ENCODE measurements at regions not wholly inside any gene's neighbourhood (a gene's known extent, or its start where the extent isn't known, plus 50 kb on each side); places are given as distances from the start of the nearest gene placed in this dataset.

DNA sequence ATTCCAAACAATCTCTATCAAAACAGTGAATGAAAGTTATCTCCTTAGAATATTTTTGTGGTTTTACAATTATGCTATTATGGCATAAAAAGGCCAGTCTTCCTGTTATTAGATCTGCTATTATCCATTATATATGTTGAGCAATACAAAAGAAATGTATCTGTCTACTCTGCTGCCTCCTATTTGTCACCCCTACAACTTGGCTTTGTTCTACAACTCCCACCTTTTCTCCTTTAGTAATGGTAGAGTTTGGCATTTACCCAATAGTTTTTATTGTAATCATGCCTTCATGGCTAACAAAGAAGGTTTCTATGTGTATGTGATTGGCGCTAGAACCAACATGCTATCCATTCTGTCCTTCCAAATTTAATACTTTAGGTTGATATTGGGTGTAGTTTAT, 189.2 kb upstream of the PRDM9 start:
- Histone ChIP-seq H3K27ac (no peak overlapping the region), H3K4me3 (no peak overlapping the region)
- intact Hi-C loops (cut with DNase I; ENCODE audit: low total_unique reads), result no loop called here

DNA sequence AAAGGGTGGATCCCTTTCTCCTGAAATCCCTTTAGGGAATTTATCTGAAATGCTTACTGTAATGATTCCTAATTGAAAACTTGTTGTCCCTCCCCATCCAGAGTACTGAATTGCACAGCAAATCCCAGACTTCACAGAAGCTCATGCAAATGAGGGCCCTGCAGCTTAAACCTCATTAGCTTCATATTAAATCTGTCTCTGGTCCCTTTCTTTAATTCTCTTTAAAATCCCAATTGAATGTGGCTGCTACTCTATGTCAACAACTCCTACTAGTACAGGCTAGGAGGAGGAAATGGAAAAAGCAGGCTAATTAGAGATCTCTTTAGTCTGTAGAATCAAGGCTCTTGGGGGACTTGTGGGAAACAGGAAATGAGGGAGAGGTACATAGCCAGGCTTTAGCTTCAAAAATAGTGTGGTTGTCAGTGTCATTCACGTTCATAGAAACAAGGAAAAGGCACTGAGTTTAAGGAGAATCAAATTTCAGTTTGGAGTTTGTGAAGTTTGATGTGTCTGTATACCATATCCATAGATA, 191.3 kb upstream of the PRDM9 start:
- intact Hi-C loops (cut with DNase I; ENCODE audit: low total_unique reads), result no loop called here
- no peaks in the 10 kb centered on the region for H3K27me3 ChIP-seq
- H3K9me3 ChIP-seq, result no peaks in the 10 kb centered on the region
- TF ChIP-seq POLR2A (IDR thresholded peaks at IDR 0.05) (no peak), POLR2AphosphoS5 (IDR thresholded peaks at IDR 0.05) (no peak)
- TF ChIP-seq, protein P1, sequence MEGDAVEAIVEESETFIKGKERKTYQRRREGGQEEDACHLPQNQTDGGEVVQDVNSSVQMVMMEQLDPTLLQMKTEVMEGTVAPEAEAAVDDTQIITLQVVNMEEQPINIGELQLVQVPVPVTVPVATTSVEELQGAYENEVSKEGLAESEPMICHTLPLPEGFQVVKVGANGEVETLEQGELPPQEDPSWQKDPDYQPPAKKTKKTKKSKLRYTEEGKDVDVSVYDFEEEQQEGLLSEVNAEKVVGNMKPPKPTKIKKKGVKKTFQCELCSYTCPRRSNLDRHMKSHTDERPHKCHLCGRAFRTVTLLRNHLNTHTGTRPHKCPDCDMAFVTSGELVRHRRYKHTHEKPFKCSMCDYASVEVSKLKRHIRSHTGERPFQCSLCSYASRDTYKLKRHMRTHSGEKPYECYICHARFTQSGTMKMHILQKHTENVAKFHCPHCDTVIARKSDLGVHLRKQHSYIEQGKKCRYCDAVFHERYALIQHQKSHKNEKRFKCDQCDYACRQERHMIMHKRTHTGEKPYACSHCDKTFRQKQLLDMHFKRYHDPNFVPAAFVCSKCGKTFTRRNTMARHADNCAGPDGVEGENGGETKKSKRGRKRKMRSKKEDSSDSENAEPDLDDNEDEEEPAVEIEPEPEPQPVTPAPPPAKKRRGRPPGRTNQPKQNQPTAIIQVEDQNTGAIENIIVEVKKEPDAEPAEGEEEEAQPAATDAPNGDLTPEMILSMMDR (IDR thresholded peaks at IDR 0.05), result no peak
- H3K4me3 ChIP-seq, result no peak overlapping the region
- no peak overlapping the region for H3K27ac ChIP-seq
- H3K36me3 ChIP-seq, result no peaks in the 10 kb centered on the region
- H3K4me1 ChIP-seq, result no peaks in the 10 kb centered on the region
- DNase-seq (ENCODE audit: low spot score in 2 of 2), result no peak

More for the DNA sequence above, 189.2 kb upstream of the PRDM9 start:
- DNase-seq (ENCODE audit: low spot score in 2 of 2), result no peak
- TF ChIP-seq, protein P1 (IDR thresholded peaks at IDR 0.05), result no peak
- TF ChIP-seq POLR2AphosphoS5 (IDR thresholded peaks at IDR 0.05) (no peak), POLR2A (IDR thresholded peaks at IDR 0.05) (no peak)
- H3K4me1 ChIP-seq, result no peaks in the 10 kb centered on the region
- H3K27me3 ChIP-seq, result no peaks in the 10 kb centered on the region
- no peaks in the 10 kb centered on the region for H3K9me3 ChIP-seq
- no peaks in the 10 kb centered on the region for H3K36me3 ChIP-seq

DNA sequence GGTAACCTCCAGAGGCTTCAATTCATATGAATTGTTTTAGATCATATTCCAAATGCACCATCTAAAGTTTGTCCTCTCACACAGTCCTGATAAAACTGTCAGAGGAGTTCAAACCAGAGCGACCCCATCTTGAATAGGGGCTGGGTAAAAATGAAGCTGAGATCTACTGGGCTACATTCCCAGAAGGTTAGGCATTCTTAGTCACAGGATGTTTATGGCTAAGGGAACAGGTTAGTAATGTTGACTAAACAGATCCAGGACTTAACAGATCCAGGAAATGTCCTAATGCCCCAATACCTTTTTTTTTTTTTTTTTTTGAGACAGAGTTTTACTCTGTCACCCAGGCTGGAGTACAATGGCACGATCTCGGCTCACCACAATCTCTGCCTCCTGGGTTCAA, 192.6 kb upstream of the PRDM9 start:
- H3K9me3 ChIP-seq, result no peaks in the 10 kb centered on the region
- no peaks in the 10 kb centered on the region for H3K4me1 ChIP-seq
- no peak overlapping the region for H3K27ac ChIP-seq
- H3K36me3 ChIP-seq, result no peaks in the 10 kb centered on the region
- no peak for DNase-seq (ENCODE audit: low spot score in 2 of 2)
- TF ChIP-seq POLR2AphosphoS5 (IDR thresholded peaks at IDR 0.05), result no peak
- TF ChIP-seq, protein P1 (IDR thresholded peaks at IDR 0.05), result no peak
- H3K4me3 ChIP-seq, result no peak overlapping the region
- H3K27me3 ChIP-seq, result no peaks in the 10 kb centered on the region
- intact Hi-C loops (cut with DNase I; ENCODE audit: low total_unique reads), result no loop called here

DNA sequence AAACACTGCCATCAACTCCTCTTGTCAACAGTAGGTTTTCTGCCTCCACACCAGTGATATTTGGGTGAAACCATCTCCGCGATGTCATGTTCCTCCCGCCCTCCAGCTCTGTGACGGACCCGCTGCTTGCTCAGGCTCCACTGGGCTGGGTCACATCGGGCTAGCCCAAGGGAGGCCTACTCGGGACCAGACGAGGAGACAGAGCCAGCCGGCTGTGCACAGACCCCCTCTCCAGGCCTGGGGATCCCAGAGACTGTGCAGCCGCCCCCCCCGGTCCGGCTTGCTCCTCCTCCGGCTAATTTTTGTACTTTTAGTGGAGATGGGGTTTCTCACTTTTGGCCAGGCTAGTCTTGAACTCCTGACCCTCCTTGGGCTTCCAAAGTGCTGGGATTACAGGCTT, 202.4 kb upstream of the PRDM9 start:
- TF ChIP-seq POLR2AphosphoS5 (IDR thresholded peaks at IDR 0.05) (no peak), POLR2A (IDR thresholded peaks at IDR 0.05) (no peak)
- TF ChIP-seq, protein P1 (IDR thresholded peaks at IDR 0.05), result no peak
- Histone ChIP-seq H3K9me3 (no peaks in the 10 kb centered on the region), H3K27ac (no peak overlapping the region), H3K27me3 (no peaks in the 10 kb centered on the region), H3K4me1 (no peaks in the 10 kb centered on the region), H3K36me3 (no peaks in the 10 kb centered on the region), H3K4me3 (no peak overlapping the region)
- intact Hi-C loops (cut with DNase I; ENCODE audit: low total_unique reads), result no loop called here
- DNase-seq (ENCODE audit: low spot score in 2 of 2), result no peak

DNA sequence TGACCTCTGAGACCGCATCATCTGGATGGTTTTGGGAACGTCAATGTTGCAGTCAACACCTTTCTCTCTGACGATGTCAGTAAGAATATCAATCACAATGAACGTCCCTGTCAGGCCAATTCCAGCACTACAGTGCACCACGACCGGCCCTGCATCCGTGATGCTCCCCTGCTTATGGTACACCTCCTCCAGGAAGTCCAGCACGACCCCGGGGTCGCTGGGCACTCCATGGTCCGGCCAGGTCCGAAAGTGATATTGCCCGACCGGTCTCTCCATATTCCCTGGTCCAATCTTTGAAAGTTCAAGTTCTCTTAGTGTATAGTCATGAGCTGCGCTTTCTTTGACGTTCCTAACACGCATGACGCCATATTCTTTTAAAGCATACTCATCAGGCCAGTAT, 203.6 kb upstream of the PRDM9 start:
- H3K36me3 ChIP-seq, result no peaks in the 10 kb centered on the region
- H3K9me3 ChIP-seq, result no peaks in the 10 kb centered on the region
- H3K27me3 ChIP-seq, result no peaks in the 10 kb centered on the region
- H3K27ac ChIP-seq, result no peak overlapping the region
- no peak overlapping the region for H3K4me3 ChIP-seq
- intact Hi-C loops (cut with DNase I; ENCODE audit: low total_unique reads), result no loop called here
- DNase-seq (ENCODE audit: low spot score in 2 of 2), result no peak
- no peak for TF ChIP-seq POLR2A (IDR thresholded peaks at IDR 0.05)
- TF ChIP-seq POLR2AphosphoS5 (IDR thresholded peaks at IDR 0.05), result no peak
- TF ChIP-seq, protein P1 (IDR thresholded peaks at IDR 0.05), result no peak
- H3K4me1 ChIP-seq, result no peaks in the 10 kb centered on the region
